OCI-M1 (cell line): ENCODE measurements at regions not wholly inside any gene's neighbourhood (a gene's known extent, or its start where the extent isn't known, plus 50 kb on each side); places are given as distances from the start of the nearest gene placed in this dataset.

ENCODE experiments used
- DNase-seq: peaks from one replicate; lab custom pipeline; 2025; lab: John Stamatoyannopoulos, UW

- DNase-seq: no peak
Measured at GRCh38 chr1:87165177-87165576, 163.5 kb upstream of the LMO4 start.

GRCh38 chr1:87167157-87167789, 161.4 kb upstream of the LMO4 start:
- no peak for DNase-seq

DNA sequence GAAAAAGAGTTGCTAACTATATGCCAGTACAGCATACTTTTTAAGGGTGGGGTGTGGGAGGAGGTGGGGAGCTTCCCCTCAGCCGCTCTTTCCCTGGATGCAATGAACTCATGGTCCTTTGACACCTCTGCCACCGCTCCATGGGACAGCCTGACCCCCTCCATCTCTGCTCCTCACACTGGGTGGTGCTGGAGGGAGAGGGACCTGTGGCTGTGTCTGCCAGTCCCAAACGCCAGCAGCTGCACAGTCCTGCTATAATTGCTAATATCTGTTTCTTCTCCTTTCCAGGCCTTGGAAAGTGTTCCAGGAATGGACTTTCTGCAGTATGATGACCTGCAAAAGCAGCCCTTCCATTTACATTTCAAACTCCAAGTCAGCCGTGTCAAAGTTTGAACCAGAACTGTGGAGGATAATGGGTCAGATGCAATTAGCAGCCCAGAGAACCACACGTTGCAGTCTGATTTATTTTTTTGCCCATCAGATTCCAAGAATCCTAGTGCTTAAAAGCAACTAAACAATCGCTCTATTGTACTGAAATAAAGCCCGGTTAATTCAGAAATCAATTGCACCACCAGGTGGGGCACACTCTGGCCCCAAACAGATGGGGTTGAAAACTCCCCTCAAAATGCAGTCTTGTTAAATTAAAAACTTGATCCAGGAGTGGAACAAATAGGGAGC, 160.7 kb upstream of the LMO4 start:
- no peak for DNase-seq

DNA sequence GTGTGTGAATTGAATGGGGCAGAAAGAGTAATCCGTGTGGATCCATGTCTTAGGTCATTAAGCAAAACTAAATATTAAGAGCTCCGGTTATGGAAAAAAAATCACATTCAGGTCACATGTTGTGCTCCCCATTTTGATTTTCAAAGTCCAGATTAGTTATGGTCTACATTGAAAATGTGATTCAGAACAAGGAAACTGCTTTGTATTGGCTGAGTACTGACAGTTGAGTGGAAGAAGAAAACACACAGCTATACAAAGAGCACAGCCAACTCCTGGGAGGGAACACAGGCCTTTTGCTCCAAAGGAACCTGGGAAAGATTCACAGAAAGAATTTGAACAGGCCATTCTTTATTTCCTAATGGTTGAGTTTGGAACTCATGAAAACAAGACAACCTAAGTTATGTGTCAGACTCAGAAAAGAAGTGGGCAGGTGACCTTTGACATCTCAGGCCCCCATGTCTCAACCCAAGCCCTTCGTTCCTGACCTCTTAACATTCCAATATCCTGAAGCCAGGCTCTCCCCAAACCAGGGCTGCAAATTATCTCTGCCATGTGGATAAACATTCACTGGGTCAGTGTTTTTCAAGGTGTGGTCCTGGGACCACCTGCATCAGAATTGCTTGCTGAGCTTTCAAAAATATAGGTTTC, 159.3 kb upstream of the LMO4 start:
- DNase-seq: no peak

DNA sequence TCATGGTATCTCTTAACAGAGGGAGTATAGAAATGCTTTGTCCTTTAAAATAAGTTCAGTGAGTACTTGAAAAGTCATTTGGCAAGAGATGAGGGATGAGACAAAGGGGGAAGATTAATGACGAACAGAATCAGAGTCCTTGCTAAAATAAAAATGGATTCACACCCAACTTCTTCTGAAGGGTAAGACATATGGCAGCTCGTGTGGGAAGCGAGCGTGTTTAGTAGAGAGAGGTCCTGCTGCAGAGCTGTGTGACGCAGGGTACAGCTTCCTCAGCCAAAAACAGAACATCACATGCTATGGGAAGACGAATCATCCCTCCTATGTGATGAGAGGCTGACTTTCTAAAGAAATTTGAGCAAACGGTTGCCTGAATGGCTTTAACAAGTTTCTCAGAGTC, 158.5 kb upstream of the LMO4 start:
- DNase-seq: no peak

DNA sequence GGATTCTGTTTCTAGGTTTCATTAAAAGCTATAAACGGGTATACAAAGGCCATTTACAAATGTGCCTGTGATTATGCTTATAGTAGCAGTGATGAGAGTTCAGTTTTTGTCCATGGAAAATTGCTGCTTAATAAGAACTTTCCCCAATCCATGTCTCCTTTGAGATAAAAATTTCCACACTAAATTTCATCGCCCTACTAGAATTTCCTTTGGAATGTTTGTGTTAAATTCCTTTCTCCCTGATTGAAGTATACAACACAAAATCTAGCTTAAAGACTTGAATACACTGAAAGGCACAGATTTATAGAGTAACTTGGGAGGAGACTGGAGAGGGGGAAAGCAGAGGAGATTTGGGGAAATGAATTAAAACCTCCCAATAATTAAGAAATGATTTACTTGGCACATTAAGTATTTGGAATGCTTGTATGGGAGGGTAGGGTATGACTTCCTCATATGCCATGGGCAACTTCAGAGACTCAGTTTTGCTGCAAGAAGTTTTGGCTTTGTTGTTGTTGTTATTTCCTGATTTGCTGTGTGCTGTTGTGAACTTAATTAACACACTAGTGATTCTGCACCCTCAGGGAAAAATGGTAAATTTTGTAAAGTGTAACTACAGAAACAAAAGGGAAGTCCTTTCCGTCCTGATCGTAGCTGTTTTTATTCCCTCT, 157.6 kb upstream of the LMO4 start:
- no peak for DNase-seq

- no peak for DNase-seq
Measured at GRCh38 chr1:87173231-87173630, 155.4 kb upstream of the LMO4 start.

DNA sequence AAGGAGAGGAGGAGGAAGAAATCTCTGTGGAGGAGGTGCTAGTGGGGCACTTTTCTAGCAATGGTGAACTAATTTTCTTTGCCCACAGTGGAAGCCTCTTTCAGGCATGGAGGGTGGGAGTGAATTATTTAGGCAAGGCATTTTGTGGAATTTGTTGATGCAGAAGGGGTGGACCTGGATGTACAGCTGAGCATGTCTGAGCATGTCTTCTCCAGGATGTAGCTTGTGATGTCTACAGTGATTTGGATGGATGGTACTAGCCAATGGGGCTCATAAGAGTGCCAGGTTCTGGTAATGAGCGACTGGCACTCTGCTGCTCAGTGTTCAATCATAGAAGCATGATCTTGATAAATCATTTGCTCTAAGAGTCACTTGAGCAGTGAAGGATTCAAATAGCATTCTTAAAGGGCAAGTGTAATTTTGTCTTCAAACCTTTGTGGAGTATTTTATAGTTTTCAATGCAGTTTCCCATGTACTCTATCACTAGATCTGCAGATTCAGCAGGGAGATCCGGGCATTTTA, 153.9 kb upstream of the LMO4 start:
- DNase-seq: no peak

DNA sequence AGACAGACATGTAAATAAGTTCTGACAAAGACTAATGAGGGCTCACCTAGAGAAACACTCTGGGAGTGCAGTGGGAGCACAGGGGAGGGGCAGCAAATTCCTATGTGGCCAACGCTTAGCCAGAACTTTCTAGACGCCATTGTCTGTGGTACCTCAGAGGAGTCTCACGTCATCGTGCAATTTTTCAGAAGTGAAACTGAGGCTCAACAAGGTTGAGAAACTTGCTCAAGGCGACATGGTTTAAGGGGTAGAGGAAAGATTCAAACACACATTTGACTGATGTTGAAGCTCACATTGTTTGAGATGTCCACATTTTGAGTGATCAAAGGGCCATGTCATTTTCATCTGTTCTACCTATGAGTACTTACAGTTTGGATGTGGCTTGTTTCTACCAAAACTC, 152.6 kb upstream of the LMO4 start:
- DNase-seq: no peak

DNA sequence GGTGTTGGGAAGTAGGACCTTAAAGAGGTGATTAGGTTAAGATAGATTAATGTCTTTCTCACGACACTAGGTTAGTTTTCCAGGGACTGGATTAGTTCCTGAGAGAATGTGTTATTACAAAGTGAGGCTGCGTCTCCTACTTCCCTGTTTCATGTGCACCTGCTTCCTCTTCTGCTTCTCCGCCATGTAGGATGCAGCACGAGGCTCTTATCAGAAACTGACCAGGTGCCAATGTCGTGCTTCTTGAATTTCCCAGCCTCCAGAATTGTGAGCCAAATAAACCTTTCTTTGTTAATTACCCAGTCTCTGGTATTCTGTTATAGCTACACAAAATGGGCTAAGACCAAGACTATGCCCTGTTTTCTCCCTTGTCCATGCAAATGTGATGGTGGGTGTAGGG, 152.2 kb upstream of the LMO4 start:
- peak; percentile 17 for DNase-seq

- no peak for DNase-seq
Measured at GRCh38 chr1:87178441-87178840, 150.2 kb upstream of the LMO4 start.

- DNase-seq: peak; percentile 82
Measured at GRCh38 chr1:87179076-87179810, 149.4 kb upstream of the LMO4 start.

DNA sequence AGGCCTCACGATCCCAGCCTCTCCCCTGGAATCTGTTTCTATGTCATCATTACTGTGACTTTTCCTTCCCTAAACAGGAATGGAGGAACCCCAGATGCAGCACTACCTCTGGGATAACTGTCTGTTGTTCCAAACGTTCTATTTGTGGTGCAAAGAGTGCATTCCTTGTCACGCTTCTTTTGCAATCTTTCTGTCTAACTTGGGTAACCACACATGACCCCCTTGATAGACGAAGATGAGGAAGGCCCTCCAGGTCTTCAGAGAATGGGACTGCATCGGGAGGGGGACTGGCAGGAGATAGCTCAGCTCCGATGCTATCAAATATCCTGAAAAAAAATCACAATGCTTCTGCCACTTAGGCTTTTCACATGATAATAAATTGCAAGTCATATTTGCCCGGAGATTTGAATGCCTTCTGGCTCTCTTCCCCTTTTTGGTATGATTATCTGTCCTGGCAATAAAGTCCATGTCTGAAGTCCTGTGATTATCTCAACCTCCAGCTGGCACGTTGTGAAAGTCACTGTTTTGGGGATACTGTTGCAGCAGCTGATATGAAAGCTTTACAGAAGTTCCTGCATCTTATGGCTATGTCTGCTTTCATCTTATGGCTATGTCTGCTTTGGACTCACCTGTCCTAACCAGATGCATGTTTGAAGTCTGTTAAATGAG, 148.7 kb upstream of the LMO4 start:
- peak; percentile 98 for DNase-seq

DNA sequence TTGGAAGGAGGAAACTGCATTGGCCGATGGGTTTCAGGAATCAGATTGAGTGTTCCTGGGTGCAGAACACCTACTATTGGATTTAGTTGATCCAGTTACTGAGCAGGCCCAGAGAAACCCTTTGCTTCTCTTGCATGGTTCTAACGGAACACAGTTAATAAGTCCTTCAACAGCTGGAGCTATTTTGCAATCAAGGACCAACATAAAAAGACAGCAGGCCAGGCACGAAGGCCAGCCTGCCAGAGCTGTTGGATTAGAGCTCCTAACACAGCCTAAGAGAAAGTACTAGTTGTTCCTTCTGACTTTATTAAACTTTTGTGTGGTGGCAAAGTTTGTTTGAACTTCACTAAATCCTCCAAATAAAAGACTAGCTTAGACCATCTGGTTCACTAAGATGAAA, 148.0 kb upstream of the LMO4 start:
- DNase-seq: peak; percentile 68

- no peak for DNase-seq
Measured at GRCh38 chr1:87182611-87183010, 146.1 kb upstream of the LMO4 start.

DNA sequence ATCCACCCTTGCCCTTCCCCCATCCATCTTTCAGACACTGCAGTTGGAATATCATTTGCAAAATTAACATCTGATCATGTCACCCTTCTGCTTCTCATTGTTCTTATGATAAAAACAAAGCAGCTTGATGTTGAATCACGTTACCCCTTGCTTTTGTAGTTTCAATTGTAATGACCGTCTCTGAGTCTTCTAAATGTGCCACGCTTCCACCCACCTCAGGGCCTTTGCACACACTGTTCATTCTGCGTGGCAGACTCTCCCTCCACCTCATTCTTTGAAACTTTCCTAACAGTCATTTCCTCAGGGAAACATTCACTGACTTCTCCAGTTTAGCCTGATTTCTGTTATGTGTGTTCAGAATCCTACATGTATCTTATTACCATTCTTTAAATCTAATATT, 143.6 kb upstream of the LMO4 start:
- no peak for DNase-seq

- no peak for DNase-seq
Measured at GRCh38 chr1:87186346-87186745, 142.3 kb upstream of the LMO4 start.

DNA sequence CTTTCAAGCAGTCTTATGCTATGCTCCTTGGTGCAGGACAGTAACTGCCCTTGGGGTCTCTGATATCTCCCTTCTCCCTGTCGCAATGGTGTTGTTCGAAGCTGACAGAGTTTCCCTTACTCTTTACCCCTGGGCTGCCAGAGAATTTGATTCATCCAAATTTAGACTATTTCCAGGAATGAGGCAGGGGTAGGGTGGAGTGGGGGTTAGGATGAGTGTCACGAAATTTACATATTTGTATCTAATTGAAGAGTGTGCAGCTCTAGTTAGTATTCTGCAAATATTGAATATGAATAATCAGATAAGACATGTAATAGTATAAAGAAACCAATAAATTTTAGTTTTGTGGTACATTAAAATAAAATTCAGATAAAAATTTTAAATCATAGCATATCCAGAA, 140.0 kb upstream of the LMO4 start:
- DNase-seq: no peak

GRCh38 chr1:87190402-87190801, 138.3 kb upstream of the LMO4 start:
- DNase-seq: no peak

DNA sequence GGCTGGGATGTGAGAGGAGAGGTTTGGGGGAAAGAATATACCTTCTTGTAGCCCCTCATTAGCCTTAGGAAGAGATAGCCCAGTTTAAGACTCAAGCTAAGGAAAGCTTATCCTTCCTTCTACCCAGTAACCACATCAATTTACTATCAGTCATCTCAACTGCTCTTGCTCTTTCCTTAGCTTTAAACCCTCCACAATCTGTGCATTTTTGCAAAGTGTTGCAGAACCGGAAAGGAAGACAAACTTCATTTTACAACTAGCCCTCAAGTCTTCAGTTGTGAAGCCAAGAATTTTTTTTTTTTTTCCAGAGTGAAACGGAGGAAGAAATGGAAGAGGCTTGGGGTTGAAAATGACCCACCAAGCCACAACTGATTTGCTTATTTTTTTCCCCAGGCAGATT, 137.0 kb upstream of the LMO4 start:
- peak; percentile 36 for DNase-seq

GRCh38 chr1:87194271-87194774, 134.4 kb upstream of the LMO4 start:
- DNase-seq: peak; percentile 32
